ENCODE measurements at regions not wholly inside any gene's neighbourhood (a gene's known extent, or its start where the extent isn't known, plus 50 kb on each side); places are given as distances from the start of the nearest gene placed in this dataset.

- TF ChIP-seq ZBTB8A (tag by site-specific recombination; IDR thresholded peaks at IDR 0.05) (no peak), ZNF223 (tag by site-specific recombination; IDR thresholded peaks at IDR 0.05) (no peak), SP2 (tag by site-specific recombination; IDR thresholded peaks at IDR 0.05) (no peak), ZNF501 (tag by site-specific recombination; IDR thresholded peaks at IDR 0.05) (no peak), GLI4 (tag by site-specific recombination; IDR thresholded peaks at IDR 0.05) (no peak), YY1 (tag by site-specific recombination; IDR thresholded peaks at IDR 0.05) (no peak), ZNF785 (tag by site-specific recombination; IDR thresholded peaks at IDR 0.05) (no peak)
These were observed 336.5 kb downstream of the MEIS1 start for GRCh38 chr2:66771359-66771976.
